ENCODE measurements at regions not wholly inside any gene's neighbourhood (a gene's known extent, or its start where the extent isn't known, plus 50 kb on each side); places are given as distances from the start of the nearest gene placed in this dataset.
"Not testable (repeated sequence)": the region's sequence is repeated elsewhere in the genome, so short reads cannot be mapped to it uniquely, and the experiment has no call there.

- no peak overlapping the region for H3K4me3 ChIP-seq (ENCODE audit: insufficient read depth, low read depth, low read length)
- no peaks in the 10 kb centered on the region for H3K27me3 ChIP-seq (ENCODE audit: control insufficient read depth, insufficient read depth, low read length)
- H3K36me3 ChIP-seq (replicated peaks; ENCODE audit: control insufficient read depth, insufficient read depth, low read length) = no peaks in the 10 kb centered on the region
- no peak for DNase-seq
These were observed 128.2 kb upstream of the PRSS16 start for GRCh38 chr6:27119329-27119728.

- Histone ChIP-seq H3K36me3 (replicated peaks; ENCODE audit: control insufficient read depth, insufficient read depth, low read length) (no peaks in the 10 kb centered on the region), H3K27me3 (ENCODE audit: control insufficient read depth, insufficient read depth, low read length) (no peaks in the 10 kb centered on the region), H3K4me3 (ENCODE audit: insufficient read depth, low read depth, low read length) (no peak overlapping the region)
- no peak for DNase-seq
These were observed 127.7 kb upstream of the PRSS16 start for GRCh38 chr6:27119761-27120160.

- Histone ChIP-seq H3K36me3 (replicated peaks; ENCODE audit: control insufficient read depth, insufficient read depth, low read length) (no peaks in the 10 kb centered on the region), H3K4me3 (ENCODE audit: insufficient read depth, low read depth, low read length) (no peak overlapping the region), H3K27me3 (ENCODE audit: control insufficient read depth, insufficient read depth, low read length) (no peaks in the 10 kb centered on the region)
- DNase-seq = no peak
These were observed 125.9 kb upstream of the PRSS16 start for GRCh38 chr6:27121640-27122039.

GRCh38 chr6:27124252-27124657 is 123.2 kb upstream of the PRSS16 start:
- Histone ChIP-seq H3K36me3 (replicated peaks; ENCODE audit: control insufficient read depth, insufficient read depth, low read length) (no peaks in the 10 kb centered on the region), H3K4me3 (ENCODE audit: insufficient read depth, low read depth, low read length) (no peak overlapping the region), H3K27me3 (ENCODE audit: control insufficient read depth, insufficient read depth, low read length) (no peaks in the 10 kb centered on the region)
- no peak for DNase-seq

- no peaks in the 10 kb centered on the region for H3K36me3 ChIP-seq (replicated peaks; ENCODE audit: control insufficient read depth, insufficient read depth, low read length)
- no peak overlapping the region for H3K4me3 ChIP-seq (ENCODE audit: insufficient read depth, low read depth, low read length)
- H3K27me3 ChIP-seq (ENCODE audit: control insufficient read depth, insufficient read depth, low read length) = no peaks in the 10 kb centered on the region
- no peak for DNase-seq
These were observed 121.3 kb upstream of the PRSS16 start for GRCh38 chr6:27126046-27126814.

GRCh38 chr6:27126815-27127537 is 120.5 kb upstream of the PRSS16 start:
- H3K4me3 ChIP-seq (ENCODE audit: insufficient read depth, low read depth, low read length) = peak overlapping the region; percentile 14
- no peaks in the 10 kb centered on the region for H3K36me3 ChIP-seq (replicated peaks; ENCODE audit: control insufficient read depth, insufficient read depth, low read length)
- peak; percentile 57 for DNase-seq
- H3K27me3 ChIP-seq (ENCODE audit: control insufficient read depth, insufficient read depth, low read length) = no peaks in the 10 kb centered on the region

GRCh38 chr6:27127874-27128273 is 119.6 kb upstream of the PRSS16 start:
- H3K36me3 ChIP-seq (replicated peaks; ENCODE audit: control insufficient read depth, insufficient read depth, low read length); H3K4me3 ChIP-seq (ENCODE audit: insufficient read depth, low read depth, low read length); H3K27me3 ChIP-seq (ENCODE audit: control insufficient read depth, insufficient read depth, low read length); DNase-seq: not testable (repeated sequence)

- H3K4me3 ChIP-seq (ENCODE audit: insufficient read depth, low read depth, low read length) = no peak overlapping the region
- H3K36me3 ChIP-seq (replicated peaks; ENCODE audit: control insufficient read depth, insufficient read depth, low read length) = no peaks in the 10 kb centered on the region
- no peak for DNase-seq
- no peaks in the 10 kb centered on the region for H3K27me3 ChIP-seq (ENCODE audit: control insufficient read depth, insufficient read depth, low read length)
These were observed 119.0 kb upstream of the PRSS16 start for GRCh38 chr6:27128311-27129094.

GRCh38 chr6:27129095-27129815 is 118.2 kb upstream of the PRSS16 start:
- no peaks in the 10 kb centered on the region for H3K27me3 ChIP-seq (ENCODE audit: control insufficient read depth, insufficient read depth, low read length)
- H3K4me3 ChIP-seq (ENCODE audit: insufficient read depth, low read depth, low read length) = no peak overlapping the region
- no peaks in the 10 kb centered on the region for H3K36me3 ChIP-seq (replicated peaks; ENCODE audit: control insufficient read depth, insufficient read depth, low read length)
- no peak for DNase-seq

GRCh38 chr6:27129917-27130316 is 117.6 kb upstream of the PRSS16 start:
- Histone ChIP-seq H3K36me3 (replicated peaks; ENCODE audit: control insufficient read depth, insufficient read depth, low read length) (no peaks in the 10 kb centered on the region), H3K4me3 (ENCODE audit: insufficient read depth, low read depth, low read length) (no peak overlapping the region), H3K27me3 (ENCODE audit: control insufficient read depth, insufficient read depth, low read length) (no peaks in the 10 kb centered on the region)
- DNase-seq = no peak

GRCh38 chr6:27130668-27131428 is 116.7 kb upstream of the PRSS16 start:
- H3K4me3 ChIP-seq (ENCODE audit: insufficient read depth, low read depth, low read length) = peak overlapping the region; percentile 84
- H3K27me3 ChIP-seq (ENCODE audit: control insufficient read depth, insufficient read depth, low read length) = no peaks in the 10 kb centered on the region
- H3K36me3 ChIP-seq (replicated peaks; ENCODE audit: control insufficient read depth, insufficient read depth, low read length) = no peaks in the 10 kb centered on the region
- no peak for DNase-seq

- not testable (repeated sequence) for DNase-seq; H3K36me3 ChIP-seq (replicated peaks; ENCODE audit: control insufficient read depth, insufficient read depth, low read length); H3K27me3 ChIP-seq (ENCODE audit: control insufficient read depth, insufficient read depth, low read length)
These were observed 115.3 kb upstream of the PRSS16 start for GRCh38 chr6:27132282-27132531.

GRCh38 chr6:27132532-27133280 is 114.8 kb upstream of the PRSS16 start:
- Histone ChIP-seq H3K27me3 (ENCODE audit: control insufficient read depth, insufficient read depth, low read length) (no peaks in the 10 kb centered on the region), H3K4me3 (ENCODE audit: insufficient read depth, low read depth, low read length) (peak overlapping the region; percentile 84), H3K36me3 (replicated peaks; ENCODE audit: control insufficient read depth, insufficient read depth, low read length) (no peaks in the 10 kb centered on the region)
- peak; percentile 97 for DNase-seq

More at GRCh38 chr6:27132282-27132531, 115.3 kb upstream of the PRSS16 start:
- peak overlapping the region; percentile 84 for H3K4me3 ChIP-seq (ENCODE audit: insufficient read depth, low read depth, low read length)
